Thoracic aorta (tissue), 2 donors: ENCODE measurements at regions not wholly inside any gene's neighbourhood (a gene's known extent, or its start where the extent isn't known, plus 50 kb on each side); places are given as distances from the start of the nearest gene placed in this dataset.
"Not testable (repeated sequence)": the region's sequence is repeated elsewhere in the genome, so short reads cannot be mapped to it uniquely, and the experiment has no call there.

Experiments used
- ATAC-seq: fragments of 150-250 bp; one replicate; pipeline ENCODE4 v1.8.0; 2017; ENCODE audit warnings: low read depth; ENCODE audit not compliant: insufficient number of reproducible peaks, low FRiP score
- DNase-seq: peaks from one replicate; pipeline ENCODE4 v3.0.0-alpha.2; 2020; ENCODE audit warnings: low spot score
- H3K27ac ChIP-seq, 2 donors: fragments of 200-600 bp; sonication (generic); 1 replicate in 1 of 2; 2 replicates in 1 of 2; pipeline ENCODE4 v1.5.1; 2016; ENCODE audit warnings: mild to moderate bottlenecking in 2 of 2, moderate library complexity in 2 of 2
- H3K27me3 ChIP-seq: fragments of 200-600 bp; sonication (generic); replicated peaks from 2 replicates; pipeline ENCODE4 v1.6.0; 2016; ENCODE audit warnings: mild to moderate bottlenecking; ENCODE audit not compliant: insufficient read depth
- H3K36me3 ChIP-seq: fragments of 200-600 bp; sonication (generic); one replicate; pipeline ENCODE4 v1.5.1; 2016
- H3K4me1 ChIP-seq, 2 donors: fragments of 200-600 bp; sonication (generic); 1 replicate in 1 of 2; 2 replicates in 1 of 2; pipeline versions ENCODE4 v1.5.1 to v1.6.0; 2016; ENCODE audit warnings: low read depth in 2 of 2, mild to moderate bottlenecking in 1 of 2; ENCODE audit not compliant: control insufficient read depth in 1 of 2
- H3K4me3 ChIP-seq: fragments of 200-600 bp; sonication (generic); 2 replicates; pipeline ENCODE4 v1.5.1; 2016; ENCODE audit warnings: mild to moderate bottlenecking
- H3K9me3 ChIP-seq: fragments of 200-600 bp; sonication (generic); 2 replicates; pipeline ENCODE4 v1.5.1; 2016
- TF ChIP-seq, protein P1 (sequence below): fragments of 200-600 bp; sonication (generic); IDR thresholded peaks from one replicate; pipeline ENCODE4 v1.5.1; 2019; ENCODE audit warnings: antibody characterized with exemption

GRCh38 chr2:82939211-82939610, 1519.9 kb downstream of the SUCLG1 start:
- Histone ChIP-seq H3K4me1 (no peaks in the 10 kb centered on the region), H3K9me3 (no peaks in the 10 kb centered on the region), H3K27me3 (no peaks in the 10 kb centered on the region), H3K4me3 (no peak overlapping the region), H3K36me3 (no peaks in the 10 kb centered on the region), H3K27ac (no peak overlapping the region)
- TF ChIP-seq, protein P1, sequence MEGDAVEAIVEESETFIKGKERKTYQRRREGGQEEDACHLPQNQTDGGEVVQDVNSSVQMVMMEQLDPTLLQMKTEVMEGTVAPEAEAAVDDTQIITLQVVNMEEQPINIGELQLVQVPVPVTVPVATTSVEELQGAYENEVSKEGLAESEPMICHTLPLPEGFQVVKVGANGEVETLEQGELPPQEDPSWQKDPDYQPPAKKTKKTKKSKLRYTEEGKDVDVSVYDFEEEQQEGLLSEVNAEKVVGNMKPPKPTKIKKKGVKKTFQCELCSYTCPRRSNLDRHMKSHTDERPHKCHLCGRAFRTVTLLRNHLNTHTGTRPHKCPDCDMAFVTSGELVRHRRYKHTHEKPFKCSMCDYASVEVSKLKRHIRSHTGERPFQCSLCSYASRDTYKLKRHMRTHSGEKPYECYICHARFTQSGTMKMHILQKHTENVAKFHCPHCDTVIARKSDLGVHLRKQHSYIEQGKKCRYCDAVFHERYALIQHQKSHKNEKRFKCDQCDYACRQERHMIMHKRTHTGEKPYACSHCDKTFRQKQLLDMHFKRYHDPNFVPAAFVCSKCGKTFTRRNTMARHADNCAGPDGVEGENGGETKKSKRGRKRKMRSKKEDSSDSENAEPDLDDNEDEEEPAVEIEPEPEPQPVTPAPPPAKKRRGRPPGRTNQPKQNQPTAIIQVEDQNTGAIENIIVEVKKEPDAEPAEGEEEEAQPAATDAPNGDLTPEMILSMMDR, result no peak
- DNase-seq, result no peak
- no peak for ATAC-seq

GRCh38 chr2:82938321-82938845, 1520.7 kb downstream of the SUCLG1 start:
- not testable (repeated sequence) for H3K27me3 ChIP-seq, H3K36me3 ChIP-seq, ATAC-seq, H3K4me3 ChIP-seq, H3K27ac ChIP-seq, DNase-seq, H3K9me3 ChIP-seq, H3K4me1 ChIP-seq

DNA sequence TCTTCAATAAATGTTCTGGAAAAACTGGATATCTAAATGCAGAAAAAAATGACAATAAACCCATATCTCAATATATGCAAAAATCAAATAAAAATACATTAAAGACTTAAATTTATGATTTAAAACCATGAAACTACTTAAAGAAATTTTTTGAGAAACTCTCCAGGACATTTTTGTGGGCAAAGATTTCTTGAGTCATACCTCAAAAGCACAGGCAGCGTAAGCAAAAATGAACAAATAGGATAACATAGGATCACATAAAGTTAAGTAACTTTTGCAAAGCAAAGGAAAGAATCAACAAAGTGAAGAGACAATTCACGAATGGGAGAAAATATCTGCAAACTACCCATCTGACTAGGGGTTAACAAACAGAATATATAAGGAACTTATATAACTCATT, 1545.5 kb downstream of the SUCLG1 start:
- Histone ChIP-seq H3K27me3 (no peaks in the 10 kb centered on the region), H3K4me3 (no peak overlapping the region), H3K4me1 (no peaks in the 10 kb centered on the region), H3K27ac (no peak overlapping the region), H3K36me3 (no peaks in the 10 kb centered on the region), H3K9me3 (no peaks in the 10 kb centered on the region)
- TF ChIP-seq, protein P1, result no peak
- DNase-seq (no peak), ATAC-seq (no peak)

GRCh38 chr2:82896117-82896516, 1563.0 kb downstream of the SUCLG1 start:
- DNase-seq, result no peak
- no peak for ATAC-seq
- TF ChIP-seq, protein P1, result no peak

GRCh38 chr2:82893190-82893589, 1565.9 kb downstream of the SUCLG1 start:
- no peak overlapping the region for H3K4me3 ChIP-seq
- no peaks in the 10 kb centered on the region for H3K4me1 ChIP-seq
- H3K27ac ChIP-seq, result no peak overlapping the region
- no peaks in the 10 kb centered on the region for H3K36me3 ChIP-seq
- DNase-seq, result no peak
- H3K9me3 ChIP-seq, result no peaks in the 10 kb centered on the region
- TF ChIP-seq, protein P1, result no peak
- no peaks in the 10 kb centered on the region for H3K27me3 ChIP-seq
- ATAC-seq, result no peak

More at GRCh38 chr2:82896117-82896516, 1563.0 kb downstream of the SUCLG1 start:
- no peak overlapping the region for H3K4me3 ChIP-seq
- H3K27me3 ChIP-seq, result no peaks in the 10 kb centered on the region
- no peaks in the 10 kb centered on the region for H3K9me3 ChIP-seq
- no peaks in the 10 kb centered on the region for H3K36me3 ChIP-seq
- no peaks in the 10 kb centered on the region for H3K4me1 ChIP-seq
- no peak overlapping the region for H3K27ac ChIP-seq

- H3K36me3 ChIP-seq, result no peaks in the 10 kb centered on the region
- H3K9me3 ChIP-seq, result no peaks in the 10 kb centered on the region
- ATAC-seq (no peak), DNase-seq (no peak)
- TF ChIP-seq, protein P1, result no peak
- H3K4me3 ChIP-seq, result no peak overlapping the region
- no peak overlapping the region for H3K27ac ChIP-seq
- H3K4me1 ChIP-seq, result no peaks in the 10 kb centered on the region
- H3K27me3 ChIP-seq, result no peaks in the 10 kb centered on the region
These were observed 1579.3 kb downstream of the SUCLG1 start for GRCh38 chr2:82879803-82880202.
